GM23338 (cell line): ENCODE measurements at regions not wholly inside any gene's neighbourhood (a gene's known extent, or its start where the extent isn't known, plus 50 kb on each side); places are given as distances from the start of the nearest gene placed in this dataset.

Source experiments
- CTCF ChIP-seq, 2 experiments: fragments of 200-600 bp in 1 of 2; sonication (generic) in 1 of 2; conservative IDR thresholded peaks; 2 replicates each; pipeline versions ENCODE4 v1.5.1 to v1.6.1; 2016 to 2017; ENCODE audit warnings: antibody characterized with exemption in 2 of 2, low read depth in 2 of 2, mild to moderate bottlenecking in 2 of 2, moderate library complexity in 1 of 2
- EZH2 ChIP-seq: fragments of 200-600 bp; sonication (generic); IDR thresholded peaks from one replicate; pipeline ENCODE4 v1.8.0; 2017; ENCODE audit warnings: antibody characterized with exemption, mild to moderate bottlenecking, low read depth; ENCODE audit not compliant: unreplicated experiment
- POLR2AphosphoS5 ChIP-seq: IDR thresholded peaks from 2 replicates; pipeline ENCODE4 v1.6.1; 2016; ENCODE audit warnings: antibody characterized with exemption, low read depth
- REST ChIP-seq: IDR thresholded peaks from one replicate; pipeline ENCODE4 v1.6.1; 2018; ENCODE audit warnings: antibody characterized with exemption; ENCODE audit not compliant: unreplicated experiment

- TF ChIP-seq EZH2 (no peak), CTCF (conservative IDR thresholded peaks at IDR 0.05; ENCODE audit: low read depth in 2 of 2) (no peak), POLR2AphosphoS5 (no peak), REST (no peak)
Measured at GRCh38 chr2:83162421-83162820, 1296.7 kb downstream of the SUCLG1 start.
